ENCODE measurements at regions not wholly inside any gene's neighbourhood (a gene's known extent, or its start where the extent isn't known, plus 50 kb on each side); places are given as distances from the start of the nearest gene placed in this dataset.

GRCh38 chr5:164614707-164615106 is 1109.3 kb downstream of the MAT2B start:
- Mint-ChIP-seq H3K4me3 (ENCODE audit: unreplicated experiment) (no peak overlapping the region), H3K36me3 (ENCODE audit: low read depth) (no peaks in the 10 kb centered on the region), H3K27ac (ENCODE audit: unreplicated experiment) (no peak overlapping the region), H3K9me3 (ENCODE audit: low read depth) (no peaks in the 10 kb centered on the region), H3K27me3 (ENCODE audit: low read depth) (peaks cover 17% of the 10 kb centered on the region), H3K4me1 (ENCODE audit: low read depth) (no peaks in the 10 kb centered on the region)
- DNase-seq (ENCODE audit: low spot score), result no peak
- TF ChIP-seq, protein P1, sequence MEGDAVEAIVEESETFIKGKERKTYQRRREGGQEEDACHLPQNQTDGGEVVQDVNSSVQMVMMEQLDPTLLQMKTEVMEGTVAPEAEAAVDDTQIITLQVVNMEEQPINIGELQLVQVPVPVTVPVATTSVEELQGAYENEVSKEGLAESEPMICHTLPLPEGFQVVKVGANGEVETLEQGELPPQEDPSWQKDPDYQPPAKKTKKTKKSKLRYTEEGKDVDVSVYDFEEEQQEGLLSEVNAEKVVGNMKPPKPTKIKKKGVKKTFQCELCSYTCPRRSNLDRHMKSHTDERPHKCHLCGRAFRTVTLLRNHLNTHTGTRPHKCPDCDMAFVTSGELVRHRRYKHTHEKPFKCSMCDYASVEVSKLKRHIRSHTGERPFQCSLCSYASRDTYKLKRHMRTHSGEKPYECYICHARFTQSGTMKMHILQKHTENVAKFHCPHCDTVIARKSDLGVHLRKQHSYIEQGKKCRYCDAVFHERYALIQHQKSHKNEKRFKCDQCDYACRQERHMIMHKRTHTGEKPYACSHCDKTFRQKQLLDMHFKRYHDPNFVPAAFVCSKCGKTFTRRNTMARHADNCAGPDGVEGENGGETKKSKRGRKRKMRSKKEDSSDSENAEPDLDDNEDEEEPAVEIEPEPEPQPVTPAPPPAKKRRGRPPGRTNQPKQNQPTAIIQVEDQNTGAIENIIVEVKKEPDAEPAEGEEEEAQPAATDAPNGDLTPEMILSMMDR (IDR thresholded peaks at IDR 0.05), result no peak

DNA sequence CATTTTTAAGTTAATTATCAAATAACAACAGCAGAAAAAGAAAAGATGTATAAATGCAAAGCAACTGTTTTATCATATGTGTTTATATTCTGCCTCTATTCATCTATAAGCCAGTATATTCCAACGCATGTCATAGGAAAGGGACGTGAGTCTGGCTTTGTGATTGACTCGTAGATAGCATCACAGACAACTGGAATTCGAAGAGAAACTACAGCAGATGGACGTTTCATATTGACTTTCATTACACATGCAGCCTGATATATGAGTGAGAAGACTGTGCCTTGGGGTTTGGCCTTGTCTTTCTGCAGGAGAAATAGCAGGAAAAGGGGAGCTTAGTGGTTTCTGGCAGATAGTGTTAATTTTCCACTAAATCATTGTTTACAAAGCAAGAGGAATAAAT is 1111.9 kb downstream of the MAT2B start:
- H3K27me3 Mint-ChIP-seq (ENCODE audit: low read depth), result peaks cover 7% of the 10 kb centered on the region
- TF ChIP-seq, protein P1 (IDR thresholded peaks at IDR 0.05), result no peak
- H3K9me3 Mint-ChIP-seq (ENCODE audit: low read depth), result no peaks in the 10 kb centered on the region
- no peak for DNase-seq (ENCODE audit: low spot score)
- no peak overlapping the region for H3K27ac Mint-ChIP-seq (ENCODE audit: unreplicated experiment)
- H3K4me3 Mint-ChIP-seq (ENCODE audit: unreplicated experiment), result no peak overlapping the region
- no peaks in the 10 kb centered on the region for H3K4me1 Mint-ChIP-seq (ENCODE audit: low read depth)
- no peaks in the 10 kb centered on the region for H3K36me3 Mint-ChIP-seq (ENCODE audit: low read depth)

GRCh38 chr5:164627021-164627420 is 1121.6 kb downstream of the MAT2B start:
- Mint-ChIP-seq H3K36me3 (ENCODE audit: low read depth) (no peaks in the 10 kb centered on the region), H3K27ac (ENCODE audit: unreplicated experiment) (no peak overlapping the region), H3K4me1 (ENCODE audit: low read depth) (no peaks in the 10 kb centered on the region), H3K27me3 (ENCODE audit: low read depth) (peaks cover 3% of the 10 kb centered on the region), H3K4me3 (ENCODE audit: unreplicated experiment) (no peak overlapping the region), H3K9me3 (ENCODE audit: low read depth) (no peaks in the 10 kb centered on the region)
- DNase-seq (ENCODE audit: low spot score), result no peak
- TF ChIP-seq, protein P1 (IDR thresholded peaks at IDR 0.05), result no peak

DNA sequence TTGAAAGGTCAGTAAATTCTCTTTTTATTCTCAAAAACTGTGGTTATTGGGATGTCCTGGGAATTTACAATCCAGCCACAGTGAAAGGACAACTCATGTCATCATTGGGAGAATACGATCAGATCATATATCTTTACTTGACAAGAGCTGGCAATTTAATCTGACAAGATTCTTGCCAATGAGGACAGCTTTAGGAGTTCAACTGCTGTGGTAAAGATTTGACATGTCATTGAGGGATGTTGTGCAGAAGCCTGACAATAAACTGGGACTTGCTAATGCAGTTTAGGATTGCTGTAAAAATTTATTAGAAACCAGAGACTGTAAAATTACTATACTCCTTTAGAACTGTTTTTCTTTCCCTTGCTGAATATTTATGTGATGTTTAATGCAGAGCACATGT is 1131.0 kb downstream of the MAT2B start:
- Mint-ChIP-seq H3K27me3 (ENCODE audit: low read depth) (no peaks in the 10 kb centered on the region), H3K27ac (ENCODE audit: unreplicated experiment) (no peak overlapping the region), H3K36me3 (ENCODE audit: low read depth) (no peaks in the 10 kb centered on the region), H3K4me3 (ENCODE audit: unreplicated experiment) (no peak overlapping the region), H3K4me1 (ENCODE audit: low read depth) (no peaks in the 10 kb centered on the region), H3K9me3 (ENCODE audit: low read depth) (no peaks in the 10 kb centered on the region)
- TF ChIP-seq, protein P1 (IDR thresholded peaks at IDR 0.05), result no peak
- no peak for DNase-seq (ENCODE audit: low spot score)

DNA sequence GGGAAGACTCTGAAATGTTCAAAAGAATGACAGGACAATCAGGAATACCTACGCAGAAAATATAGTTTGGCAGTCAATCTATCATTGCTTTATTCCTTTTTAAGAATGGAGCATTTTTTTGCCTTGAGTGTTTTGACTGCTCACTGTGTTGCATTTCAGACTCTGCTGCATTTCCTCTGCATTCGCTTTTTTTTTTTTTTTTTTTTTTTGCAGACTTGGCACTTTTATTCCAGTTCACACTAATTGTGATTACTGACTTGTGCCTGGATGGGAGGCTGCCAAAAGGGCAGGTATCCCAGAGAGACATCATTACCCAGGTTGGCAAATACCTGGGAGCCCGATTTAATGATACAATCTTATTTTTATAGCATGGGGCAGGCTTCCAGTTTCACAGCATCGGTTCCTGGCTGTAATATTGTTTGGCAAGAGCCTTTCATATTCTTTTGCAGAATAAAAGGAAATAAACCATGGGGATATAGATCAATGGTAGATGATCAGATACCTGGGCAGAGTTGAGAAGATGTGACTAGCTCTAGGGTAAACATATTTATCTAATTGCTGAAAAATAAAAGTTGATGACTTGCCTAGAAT is 1132.6 kb downstream of the MAT2B start:
- peaks cover 2% of the 10 kb centered on the region for H3K9me3 Mint-ChIP-seq (ENCODE audit: low read depth)
- H3K36me3 Mint-ChIP-seq (ENCODE audit: low read depth), result no peaks in the 10 kb centered on the region
- H3K27me3 Mint-ChIP-seq (ENCODE audit: low read depth), result no peaks in the 10 kb centered on the region
- no peak overlapping the region for H3K4me3 Mint-ChIP-seq (ENCODE audit: unreplicated experiment)
- DNase-seq (ENCODE audit: low spot score), result no peak
- TF ChIP-seq, protein P1 (IDR thresholded peaks at IDR 0.05), result no peak
- no peaks in the 10 kb centered on the region for H3K4me1 Mint-ChIP-seq (ENCODE audit: low read depth)
- H3K27ac Mint-ChIP-seq (ENCODE audit: unreplicated experiment), result no peak overlapping the region
